Ecto neural progenitor cell (in vitro differentiated cells): ENCODE measurements at regions not wholly inside any gene's neighbourhood (a gene's known extent, or its start where the extent isn't known, plus 50 kb on each side); places are given as distances from the start of the nearest gene placed in this dataset.
"Not testable (repeated sequence)": the region's sequence is repeated elsewhere in the genome, so short reads cannot be mapped to it uniquely, and the experiment has no call there.

Experiments
- DNase-seq: peaks from one replicate; pipeline ENCODE4 v3.0.0-alpha.2; 2018; ENCODE audit warnings: low spot score

- DNase-seq: no peak
These were observed 119.5 kb upstream of the TNRC6C start for GRCh38 chr17:77838748-77839697.

GRCh38 chr17:77839698-77840512 lies 118.6 kb upstream of the TNRC6C start:
- DNase-seq: no peak

GRCh38 chr17:77840513-77841165 lies 117.9 kb upstream of the TNRC6C start:
- no peak for DNase-seq

GRCh38 chr17:77841742-77842527 lies 116.6 kb upstream of the TNRC6C start:
- no peak for DNase-seq

GRCh38 chr17:77842528-77843147 lies 115.9 kb upstream of the TNRC6C start:
- no peak for DNase-seq

- DNase-seq: not testable (repeated sequence)
These were observed 115.1 kb upstream of the TNRC6C start for GRCh38 chr17:77843255-77843895.

GRCh38 chr17:77843896-77844295 lies 114.6 kb upstream of the TNRC6C start:
- no peak for DNase-seq

- no peak for DNase-seq
These were observed 113.8 kb upstream of the TNRC6C start for GRCh38 chr17:77844681-77845080.

GRCh38 chr17:77845541-77846225 lies 112.8 kb upstream of the TNRC6C start:
- DNase-seq: no peak

- no peak for DNase-seq
These were observed 111.9 kb upstream of the TNRC6C start for GRCh38 chr17:77846531-77847085.

GRCh38 chr17:77847221-77848085 lies 111.0 kb upstream of the TNRC6C start:
- no peak for DNase-seq

GRCh38 chr17:77848257-77848656 lies 110.2 kb upstream of the TNRC6C start:
- DNase-seq: no peak

GRCh38 chr17:77849239-77849638 lies 109.3 kb upstream of the TNRC6C start:
- no peak for DNase-seq

GRCh38 chr17:77851921-77852320 lies 106.6 kb upstream of the TNRC6C start:
- no peak for DNase-seq

- DNase-seq: no peak
These were observed 105.8 kb upstream of the TNRC6C start for GRCh38 chr17:77852731-77853130.

- DNase-seq: no peak
These were observed 105.1 kb upstream of the TNRC6C start for GRCh38 chr17:77853191-77853977.

GRCh38 chr17:77854083-77854758 lies 104.3 kb upstream of the TNRC6C start:
- DNase-seq: no peak
